Fibroblast of villous mesenchyme (primary cell): ENCODE measurements at regions not wholly inside any gene's neighbourhood (a gene's known extent, or its start where the extent isn't known, plus 50 kb on each side); places are given as distances from the start of the nearest gene placed in this dataset.
"Not testable (repeated sequence)": the region's sequence is repeated elsewhere in the genome, so short reads cannot be mapped to it uniquely, and the experiment has no call there.

Source experiments
- DNase-seq: peaks from one replicate; pipeline ENCODE4 v3.0.0-alpha.2; 2010; ENCODE audit warnings: low read depth
- H3K4me3 ChIP-seq: 2 replicates; pipeline ENCODE4 v1.5.1; 2011; ENCODE audit warnings: low read depth, mild to moderate bottlenecking, low read length
- TF ChIP-seq, protein P1 (sequence below): IDR thresholded peaks from 2 replicates; pipeline ENCODE4 v1.5.1; 2012; ENCODE audit warnings: low read depth, mild to moderate bottlenecking, low read length; ENCODE audit not compliant: insufficient read depth

DNA sequence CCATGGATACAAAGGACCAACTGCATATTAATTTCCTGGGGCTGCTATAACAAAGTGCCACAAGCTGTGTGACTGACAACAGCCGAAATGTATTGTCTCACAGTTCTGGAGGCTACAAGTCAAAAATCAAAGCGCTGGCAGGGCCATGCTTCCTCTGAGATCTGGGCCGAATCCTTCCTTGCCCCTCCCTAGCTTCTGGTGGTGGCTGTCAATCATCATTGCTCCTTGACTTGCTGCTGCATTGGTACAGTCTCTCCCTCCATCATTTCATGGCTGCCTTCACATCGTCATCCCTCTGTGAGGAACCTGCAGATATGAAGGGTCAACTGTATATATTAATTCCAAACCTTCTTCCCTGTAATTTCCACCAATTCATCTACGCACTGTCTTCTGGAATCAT, 118.3 kb downstream of the EXOC5 start:
- TF ChIP-seq, protein P1, sequence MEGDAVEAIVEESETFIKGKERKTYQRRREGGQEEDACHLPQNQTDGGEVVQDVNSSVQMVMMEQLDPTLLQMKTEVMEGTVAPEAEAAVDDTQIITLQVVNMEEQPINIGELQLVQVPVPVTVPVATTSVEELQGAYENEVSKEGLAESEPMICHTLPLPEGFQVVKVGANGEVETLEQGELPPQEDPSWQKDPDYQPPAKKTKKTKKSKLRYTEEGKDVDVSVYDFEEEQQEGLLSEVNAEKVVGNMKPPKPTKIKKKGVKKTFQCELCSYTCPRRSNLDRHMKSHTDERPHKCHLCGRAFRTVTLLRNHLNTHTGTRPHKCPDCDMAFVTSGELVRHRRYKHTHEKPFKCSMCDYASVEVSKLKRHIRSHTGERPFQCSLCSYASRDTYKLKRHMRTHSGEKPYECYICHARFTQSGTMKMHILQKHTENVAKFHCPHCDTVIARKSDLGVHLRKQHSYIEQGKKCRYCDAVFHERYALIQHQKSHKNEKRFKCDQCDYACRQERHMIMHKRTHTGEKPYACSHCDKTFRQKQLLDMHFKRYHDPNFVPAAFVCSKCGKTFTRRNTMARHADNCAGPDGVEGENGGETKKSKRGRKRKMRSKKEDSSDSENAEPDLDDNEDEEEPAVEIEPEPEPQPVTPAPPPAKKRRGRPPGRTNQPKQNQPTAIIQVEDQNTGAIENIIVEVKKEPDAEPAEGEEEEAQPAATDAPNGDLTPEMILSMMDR = no peak
- H3K4me3 ChIP-seq = no peak overlapping the region
- DNase-seq = no peak

DNA sequence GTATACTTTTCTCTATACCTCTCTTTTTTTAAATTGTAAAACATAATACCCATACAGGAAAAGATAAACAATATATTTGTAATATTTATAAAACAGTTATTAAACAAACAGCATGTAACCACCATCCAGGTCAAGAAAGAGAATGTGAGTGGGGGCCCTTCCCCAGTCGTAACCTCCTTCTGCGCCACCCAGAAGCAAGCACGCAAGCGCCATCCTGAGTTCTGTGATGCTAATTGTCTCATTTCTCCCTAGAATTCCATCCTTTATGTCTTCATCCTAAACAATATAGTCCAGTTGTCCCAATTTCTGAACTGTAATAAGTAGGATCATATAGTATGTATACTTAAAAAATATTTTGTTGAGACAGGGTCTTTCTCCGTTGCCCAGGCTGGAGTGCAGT, 129.5 kb downstream of the EXOC5 start:
- DNase-seq = no peak
- TF ChIP-seq, protein P1 = no peak
- H3K4me3 ChIP-seq = no peak overlapping the region

DNA sequence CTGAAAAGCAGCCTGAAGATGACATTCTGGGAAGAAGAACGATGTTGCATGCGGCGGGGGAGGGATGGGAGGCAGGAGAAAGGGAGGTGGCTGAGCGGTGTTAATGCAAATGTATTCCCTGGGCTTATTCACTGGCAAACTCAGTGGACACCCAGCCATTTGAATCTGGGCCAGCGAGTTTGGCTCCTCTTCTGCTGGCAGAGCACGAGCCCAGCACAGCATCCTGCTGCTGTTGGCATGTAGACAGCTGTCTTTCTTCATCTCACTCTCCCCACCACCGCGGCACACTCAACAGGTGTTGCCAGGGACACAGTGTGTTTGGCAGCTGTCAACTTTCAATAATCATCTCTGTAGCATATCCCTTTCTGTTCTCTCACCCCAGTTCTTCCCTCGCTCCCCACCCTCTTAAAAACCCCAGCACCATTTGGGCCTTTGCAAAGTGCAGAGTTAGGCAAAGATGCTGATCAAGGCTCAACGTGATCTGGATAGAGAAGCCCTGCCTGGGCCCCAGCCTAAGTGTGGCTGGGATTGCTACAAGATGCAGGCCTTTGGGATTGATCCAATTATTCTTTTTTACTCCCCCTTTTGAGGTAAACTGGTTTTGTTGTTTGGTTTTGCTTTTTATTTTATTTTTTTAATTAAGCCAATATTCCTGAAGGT, 131.9 kb downstream of the EXOC5 start:
- DNase-seq = no peak
- TF ChIP-seq, protein P1 = no peak

DNA sequence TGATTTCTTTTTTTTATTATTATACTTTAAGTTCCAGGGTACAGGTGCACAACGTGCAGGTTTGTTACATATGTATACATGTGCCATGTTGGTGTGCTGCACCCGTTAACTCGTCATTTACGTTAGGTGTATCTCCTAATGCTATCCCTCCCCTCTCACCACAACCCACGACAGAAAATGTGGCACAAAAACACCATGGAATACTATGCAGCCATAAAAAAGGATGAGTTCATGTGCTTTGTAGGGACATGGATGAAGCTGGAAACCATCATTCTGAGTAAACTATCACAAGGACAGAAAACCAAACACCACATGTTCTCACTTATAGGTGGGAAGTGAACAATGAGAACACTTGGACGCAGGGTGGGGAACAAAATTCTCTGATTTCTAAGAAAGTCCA, 140.9 kb downstream of the EXOC5 start:
- not testable (repeated sequence) for H3K4me3 ChIP-seq, DNase-seq

More for the DNA sequence above, 131.9 kb downstream of the EXOC5 start:
- H3K4me3 ChIP-seq = no peak overlapping the region

DNA sequence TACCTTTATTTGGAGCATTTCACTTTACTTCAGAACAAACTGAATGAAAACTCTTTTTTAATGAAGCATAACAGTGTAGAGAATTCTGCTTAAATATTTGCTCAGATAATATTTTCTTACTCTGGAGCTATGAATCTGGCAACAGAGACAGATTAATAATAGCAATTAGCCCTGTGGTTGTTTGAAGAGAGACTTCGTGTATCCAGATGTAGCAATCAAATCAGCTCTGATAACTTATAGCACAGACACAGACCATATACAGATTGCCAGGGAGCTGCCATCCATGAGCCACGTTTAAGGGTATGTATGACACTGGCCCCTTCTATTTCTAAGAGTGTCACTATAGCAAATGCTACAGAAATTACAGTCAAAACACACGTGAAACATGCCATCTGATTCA, 146.6 kb downstream of the EXOC5 start:
- TF ChIP-seq, protein P1 = no peak
- no peak overlapping the region for H3K4me3 ChIP-seq
- DNase-seq = no peak

DNA sequence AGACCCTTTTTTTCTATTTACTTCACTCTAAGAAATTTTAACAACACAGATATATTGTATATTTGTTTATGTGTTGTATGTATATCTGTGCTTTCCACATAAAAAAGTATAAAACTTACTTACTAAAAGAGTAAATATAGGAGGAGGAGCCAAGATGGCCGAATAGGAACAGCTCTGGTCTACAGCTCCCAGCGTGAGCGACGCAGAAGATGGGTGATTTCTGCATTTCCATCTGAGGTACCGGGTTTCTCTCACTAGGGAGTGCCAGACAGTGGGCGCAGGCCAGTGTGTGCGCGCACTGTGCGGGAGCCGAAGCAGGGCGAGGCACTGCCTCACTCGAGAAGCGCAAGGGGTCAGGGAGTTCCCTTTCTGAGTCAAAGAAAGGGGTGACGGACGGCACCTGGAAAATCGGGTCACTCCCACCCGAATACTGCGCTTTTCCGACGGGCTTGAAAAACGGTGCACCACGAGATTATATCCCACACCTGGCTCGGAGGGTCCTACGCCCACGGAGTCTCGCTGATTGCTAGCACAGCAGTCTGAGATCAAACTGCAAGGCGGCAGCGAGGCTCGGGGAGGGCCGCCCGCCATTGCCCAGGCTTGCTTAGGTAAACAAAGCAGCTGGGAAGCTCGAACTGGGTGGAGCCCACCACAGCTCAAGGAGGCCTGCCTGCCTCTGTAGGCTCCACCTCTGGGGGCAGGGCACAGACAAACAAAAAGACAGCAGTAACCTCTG, 156.5 kb downstream of the EXOC5 start:
- H3K4me3 ChIP-seq = peak overlapping the region; percentile 37
- not testable (repeated sequence) for DNase-seq

DNA sequence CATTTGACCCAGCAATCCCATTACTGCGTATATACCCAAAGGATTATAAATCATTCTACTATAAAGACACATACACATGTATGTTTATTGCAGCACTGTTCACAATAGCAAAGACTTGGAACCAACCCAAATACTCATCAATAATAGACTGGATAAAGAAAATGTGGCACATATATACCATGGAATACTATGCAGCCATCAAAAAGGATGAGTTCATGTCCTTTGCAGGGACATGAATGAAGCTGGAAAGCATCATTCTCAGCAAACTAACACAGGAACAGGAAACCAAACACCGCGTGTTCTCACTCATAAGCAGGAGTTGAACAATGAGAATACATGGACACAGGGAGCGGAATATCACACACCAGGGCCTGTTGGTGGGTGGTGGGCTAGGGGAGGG, 158.3 kb downstream of the EXOC5 start:
- not testable (repeated sequence) for DNase-seq, H3K4me3 ChIP-seq

DNA sequence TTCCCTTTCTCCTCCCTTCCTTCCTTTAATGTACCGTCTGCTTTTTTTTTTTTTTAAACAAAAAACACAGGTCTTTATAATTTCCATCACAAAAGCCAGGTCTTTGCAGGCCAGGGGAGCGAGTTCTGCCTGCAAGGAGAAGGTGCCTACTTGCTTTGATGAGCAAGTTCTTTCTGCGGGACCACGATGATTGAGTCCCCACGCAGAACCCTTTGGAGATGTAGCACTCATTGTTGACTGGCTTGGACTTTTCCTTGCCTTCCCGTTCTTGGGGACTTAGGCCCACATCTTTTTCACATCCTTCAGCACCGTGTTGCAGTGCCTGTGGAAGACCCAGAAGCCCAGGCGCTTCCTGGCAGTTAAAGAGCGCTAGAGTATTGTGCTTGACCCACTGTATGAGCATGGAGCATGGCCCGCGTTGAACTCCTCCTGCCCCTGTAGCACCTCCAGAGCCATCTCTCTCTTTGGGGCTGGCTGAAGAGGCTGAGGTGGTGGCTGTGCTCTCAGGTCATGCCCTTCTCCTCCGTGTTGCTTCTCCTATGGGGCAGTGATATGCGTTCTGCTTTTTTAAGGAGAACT, 177.6 kb downstream of the EXOC5 start:
- H3K4me3 ChIP-seq = no peak overlapping the region
- TF ChIP-seq, protein P1 = no peak
- no peak for DNase-seq
